ENCODE measurements at regions not wholly inside any gene's neighbourhood (a gene's known extent, or its start where the extent isn't known, plus 50 kb on each side); places are given as distances from the start of the nearest gene placed in this dataset.

GRCh38 chr9:107883496-107884124 is 394.0 kb upstream of the KLF4 start:
- DNase-seq, result no peak

- no peak for DNase-seq
Observed at GRCh38 chr9:107881626-107882300, 392.2 kb upstream of the KLF4 start.

- DNase-seq, result no peak
Observed at GRCh38 chr9:107878462-107878861, 388.9 kb upstream of the KLF4 start.

GRCh38 chr9:107875571-107875980 is 386.0 kb upstream of the KLF4 start:
- no peak for DNase-seq

- DNase-seq, result no peak
Observed at GRCh38 chr9:107874591-107875369, 385.2 kb upstream of the KLF4 start.

GRCh38 chr9:107874137-107874536 is 384.6 kb upstream of the KLF4 start:
- no peak for DNase-seq

- DNase-seq, result no peak
Observed at GRCh38 chr9:107872457-107873192, 383.1 kb upstream of the KLF4 start.

- DNase-seq, result peak; percentile 9
Observed at GRCh38 chr9:107870927-107871680, 381.5 kb upstream of the KLF4 start.

- no peak for DNase-seq
Observed at GRCh38 chr9:107870221-107870620, 380.7 kb upstream of the KLF4 start.

- no peak for DNase-seq
Observed at GRCh38 chr9:107869111-107869510, 379.5 kb upstream of the KLF4 start.

- DNase-seq, result no peak
Observed at GRCh38 chr9:107868186-107868585, 378.6 kb upstream of the KLF4 start.

- DNase-seq, result no peak
Observed at GRCh38 chr9:107867738-107868137, 378.2 kb upstream of the KLF4 start.

GRCh38 chr9:107866711-107867311 is 377.2 kb upstream of the KLF4 start:
- DNase-seq, result no peak

GRCh38 chr9:107863396-107863795 is 373.8 kb upstream of the KLF4 start:
- no peak for DNase-seq

GRCh38 chr9:107862881-107863280 is 373.3 kb upstream of the KLF4 start:
- no peak for DNase-seq

GRCh38 chr9:107862323-107862722 is 372.8 kb upstream of the KLF4 start:
- no peak for DNase-seq

GRCh38 chr9:107861075-107861474 is 371.5 kb upstream of the KLF4 start:
- DNase-seq, result no peak

- no peak for DNase-seq
Observed at GRCh38 chr9:107858260-107858659, 368.7 kb upstream of the KLF4 start.

- DNase-seq, result no peak
Observed at GRCh38 chr9:107856633-107857032, 367.1 kb upstream of the KLF4 start.

- DNase-seq, result no peak
Observed at GRCh38 chr9:107855164-107855563, 365.6 kb upstream of the KLF4 start.

GRCh38 chr9:107853461-107853860 is 363.9 kb upstream of the KLF4 start:
- no peak for DNase-seq

GRCh38 chr9:107852891-107853290 is 363.3 kb upstream of the KLF4 start:
- DNase-seq, result no peak
